Mesothelial cell of epicardium (in vitro differentiated cells): ENCODE measurements at regions not wholly inside any gene's neighbourhood (a gene's known extent, or its start where the extent isn't known, plus 50 kb on each side); places are given as distances from the start of the nearest gene placed in this dataset.
"Not testable (repeated sequence)": the region's sequence is repeated elsewhere in the genome, so short reads cannot be mapped to it uniquely, and the experiment has no call there.

Experiments used
- DNase-seq, 2 experiments: peaks; one replicate each; pipeline ENCODE4 v3.0.0; 2021; ENCODE audit warnings: low spot score in 2 of 2; ENCODE audit not compliant: unreplicated experiment in 2 of 2
- H3K27ac Mint-ChIP-seq: 2 replicates; pipeline ENCODE4 v1.8.0; 2021; ENCODE audit warnings: mixed read lengths
- H3K27me3 Mint-ChIP-seq: 2 replicates; pipeline ENCODE4 v1.8.0; 2021; ENCODE audit warnings: low read depth, mixed read lengths
- H3K36me3 Mint-ChIP-seq: 2 replicates; pipeline ENCODE4 v1.8.0; 2021; ENCODE audit warnings: mixed read lengths
- H3K4me1 Mint-ChIP-seq: 2 replicates; pipeline ENCODE4 v1.8.0; 2021; ENCODE audit warnings: mixed read lengths
- H3K4me3 Mint-ChIP-seq: 2 replicates; pipeline ENCODE4 v1.8.0; 2021; ENCODE audit warnings: mild to moderate bottlenecking, moderate library complexity, mixed read lengths
- H3K9me3 Mint-ChIP-seq: 2 replicates; pipeline ENCODE4 v1.8.0; 2021; ENCODE audit warnings: mixed read lengths
- TF ChIP-seq, protein P1 (sequence below): fragments of 200-600 bp; sonication (generic); IDR thresholded peaks from one replicate; pipeline ENCODE4 v1.5.0; 2021; ENCODE audit warnings: antibody characterized with exemption; ENCODE audit not compliant: unreplicated experiment

DNA sequence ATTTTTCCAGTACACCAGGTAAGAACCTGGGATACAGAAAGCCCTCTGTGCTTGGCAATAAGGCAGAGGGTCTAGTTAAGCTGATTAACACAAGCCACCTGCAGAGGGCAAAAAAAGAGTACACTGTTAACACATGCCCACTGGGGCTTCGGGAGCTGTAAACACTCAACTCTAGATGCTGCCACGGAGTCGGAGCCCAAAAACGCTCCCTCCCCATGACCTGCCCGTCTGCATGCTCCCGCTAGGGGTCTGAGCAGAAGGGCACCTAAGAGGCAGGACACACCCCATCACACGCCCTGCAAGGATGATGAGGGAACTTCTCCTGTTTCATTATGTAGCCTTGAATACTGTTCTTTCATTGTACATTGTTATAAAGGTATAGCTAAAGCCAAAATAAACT is 715.6 kb upstream of the AADAT start:
- Mint-ChIP-seq H3K9me3 (peaks cover 14% of the 10 kb centered on the region), H3K27me3 (no peaks in the 10 kb centered on the region), H3K4me3 (no peak overlapping the region), H3K4me1 (no peaks in the 10 kb centered on the region), H3K36me3 (no peaks in the 10 kb centered on the region), H3K27ac (no peak overlapping the region)
- TF ChIP-seq, protein P1, sequence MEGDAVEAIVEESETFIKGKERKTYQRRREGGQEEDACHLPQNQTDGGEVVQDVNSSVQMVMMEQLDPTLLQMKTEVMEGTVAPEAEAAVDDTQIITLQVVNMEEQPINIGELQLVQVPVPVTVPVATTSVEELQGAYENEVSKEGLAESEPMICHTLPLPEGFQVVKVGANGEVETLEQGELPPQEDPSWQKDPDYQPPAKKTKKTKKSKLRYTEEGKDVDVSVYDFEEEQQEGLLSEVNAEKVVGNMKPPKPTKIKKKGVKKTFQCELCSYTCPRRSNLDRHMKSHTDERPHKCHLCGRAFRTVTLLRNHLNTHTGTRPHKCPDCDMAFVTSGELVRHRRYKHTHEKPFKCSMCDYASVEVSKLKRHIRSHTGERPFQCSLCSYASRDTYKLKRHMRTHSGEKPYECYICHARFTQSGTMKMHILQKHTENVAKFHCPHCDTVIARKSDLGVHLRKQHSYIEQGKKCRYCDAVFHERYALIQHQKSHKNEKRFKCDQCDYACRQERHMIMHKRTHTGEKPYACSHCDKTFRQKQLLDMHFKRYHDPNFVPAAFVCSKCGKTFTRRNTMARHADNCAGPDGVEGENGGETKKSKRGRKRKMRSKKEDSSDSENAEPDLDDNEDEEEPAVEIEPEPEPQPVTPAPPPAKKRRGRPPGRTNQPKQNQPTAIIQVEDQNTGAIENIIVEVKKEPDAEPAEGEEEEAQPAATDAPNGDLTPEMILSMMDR: no peak
- no peak for DNase-seq

DNA sequence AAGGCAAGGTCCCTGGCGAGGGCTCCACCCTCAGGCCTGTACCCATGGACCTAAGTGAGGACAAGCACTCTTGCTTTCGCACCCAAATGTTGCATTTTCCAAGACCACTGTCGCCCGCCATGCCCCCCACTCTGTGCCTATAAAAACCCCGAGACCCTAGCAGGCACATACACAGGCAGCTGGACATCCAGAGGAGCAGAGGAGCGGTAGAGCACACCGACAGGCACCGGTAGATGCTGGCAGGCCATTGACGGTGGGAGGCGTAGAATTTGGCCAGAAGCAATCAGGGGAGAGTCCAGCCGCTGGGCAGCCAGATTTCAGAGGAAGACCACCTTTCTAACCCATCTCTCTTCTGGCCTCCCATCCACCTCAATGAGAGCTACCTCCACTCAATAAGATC is 715.2 kb upstream of the AADAT start:
- TF ChIP-seq, protein P1: no peak
- H3K9me3 Mint-ChIP-seq: peaks cover 12% of the 10 kb centered on the region
- H3K27me3 Mint-ChIP-seq: no peaks in the 10 kb centered on the region
- no peaks in the 10 kb centered on the region for H3K36me3 Mint-ChIP-seq
- no peak overlapping the region for H3K4me3 Mint-ChIP-seq
- no peaks in the 10 kb centered on the region for H3K4me1 Mint-ChIP-seq
- no peak for DNase-seq
- H3K27ac Mint-ChIP-seq: no peak overlapping the region

DNA sequence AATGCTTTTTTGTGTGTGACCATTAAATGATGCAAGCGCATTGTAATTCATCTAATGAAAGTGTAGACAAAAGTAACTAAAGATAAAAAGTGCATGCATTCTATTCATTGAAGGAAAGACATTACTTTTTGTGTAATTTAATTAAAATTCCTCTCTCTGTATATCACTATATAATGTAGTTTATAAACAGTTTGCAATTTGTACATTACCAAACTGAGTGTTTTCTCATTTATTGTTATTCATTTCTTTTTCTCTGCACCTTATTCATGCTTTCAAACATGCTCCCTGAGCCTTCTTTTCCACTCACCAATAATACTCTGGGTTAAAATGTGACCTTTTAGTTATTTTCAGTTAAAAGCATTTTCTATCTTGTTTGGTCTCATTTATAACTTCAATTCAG is 713.7 kb upstream of the AADAT start:
- peak overlapping the region; percentile 5 for H3K27ac Mint-ChIP-seq
- H3K36me3 Mint-ChIP-seq: no peaks in the 10 kb centered on the region
- no peak overlapping the region for H3K4me3 Mint-ChIP-seq
- no peaks in the 10 kb centered on the region for H3K4me1 Mint-ChIP-seq
- H3K9me3 Mint-ChIP-seq: peaks cover 6% of the 10 kb centered on the region
- TF ChIP-seq, protein P1: no peak
- DNase-seq: no peak
- H3K27me3 Mint-ChIP-seq: no peaks in the 10 kb centered on the region

DNA sequence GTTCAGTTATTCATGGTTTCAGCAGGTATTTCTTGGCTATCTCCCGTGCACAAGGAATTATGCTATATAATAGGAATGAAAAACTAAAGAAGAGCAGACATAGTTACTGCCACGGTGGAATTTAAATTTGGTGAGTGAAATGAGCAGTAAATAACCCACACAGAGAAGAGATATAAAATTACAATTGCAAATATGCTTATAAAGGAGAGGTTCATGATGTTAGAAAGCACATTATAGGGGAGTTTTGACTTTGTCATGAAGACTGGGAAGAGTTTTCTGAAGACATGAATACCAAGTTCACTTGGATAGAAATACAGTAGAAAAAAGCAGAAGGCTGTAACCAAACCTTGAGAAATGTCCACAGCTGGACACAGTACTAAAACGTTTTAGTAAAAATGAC is 712.0 kb upstream of the AADAT start:
- Mint-ChIP-seq H3K4me3 (no peak overlapping the region), H3K27ac (no peak overlapping the region), H3K9me3 (no peaks in the 10 kb centered on the region), H3K4me1 (no peaks in the 10 kb centered on the region), H3K27me3 (no peaks in the 10 kb centered on the region), H3K36me3 (no peaks in the 10 kb centered on the region)
- TF ChIP-seq, protein P1: no peak
- no peak for DNase-seq

DNA sequence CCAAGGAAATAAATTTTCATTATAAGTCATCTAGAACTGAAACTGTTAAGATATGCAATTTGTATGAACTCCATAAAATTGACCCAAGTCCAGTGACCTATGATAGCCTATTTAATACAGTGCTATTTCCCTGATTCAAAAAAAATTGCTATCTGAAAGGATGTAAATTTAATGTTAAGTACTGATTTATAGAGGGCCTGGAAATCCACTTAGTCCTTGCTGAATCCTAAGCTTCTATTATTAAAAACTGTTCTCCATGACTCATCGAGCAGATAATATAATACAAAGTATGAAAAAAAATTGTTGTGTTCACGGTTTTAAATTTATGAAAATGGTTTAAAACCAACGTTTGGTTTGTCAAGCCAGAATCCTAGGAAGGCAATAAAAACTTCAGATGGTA is 704.8 kb upstream of the AADAT start:
- H3K9me3 Mint-ChIP-seq: peaks cover 13% of the 10 kb centered on the region
- no peak overlapping the region for H3K4me3 Mint-ChIP-seq
- no peaks in the 10 kb centered on the region for H3K4me1 Mint-ChIP-seq
- no peaks in the 10 kb centered on the region for H3K27me3 Mint-ChIP-seq
- TF ChIP-seq, protein P1: no peak
- no peaks in the 10 kb centered on the region for H3K36me3 Mint-ChIP-seq
- H3K27ac Mint-ChIP-seq: no peak overlapping the region
- no peak for DNase-seq

DNA sequence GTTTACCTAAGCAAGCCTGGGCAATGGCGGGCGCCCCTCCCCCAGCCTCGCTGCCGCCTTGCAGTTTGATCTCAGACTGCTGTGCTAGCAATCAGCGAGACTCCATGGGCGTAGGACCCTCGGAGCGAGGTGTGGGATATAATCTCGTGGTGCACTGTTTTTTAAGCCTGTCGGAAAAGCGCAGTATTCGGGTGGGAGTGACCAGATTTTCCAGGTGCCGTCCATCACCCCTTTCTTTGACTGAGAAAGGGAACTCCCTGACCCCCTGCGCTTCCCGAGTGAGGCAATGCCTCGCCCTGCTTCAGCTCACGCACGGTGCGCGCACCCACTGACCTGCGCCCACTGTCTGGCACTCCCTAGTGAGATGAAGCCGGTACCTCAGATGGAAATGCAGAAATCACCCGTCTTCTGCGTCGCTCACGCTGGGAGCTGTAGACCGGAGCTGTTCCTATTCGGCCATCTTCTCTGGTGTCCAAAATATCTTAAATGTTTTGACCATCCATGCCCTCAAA is 698.8 kb upstream of the AADAT start:
- Mint-ChIP-seq H3K4me3 (peak overlapping the region; percentile 57), H3K9me3 (peaks cover 17% of the 10 kb centered on the region)
- not testable (repeated sequence) for DNase-seq, H3K27ac Mint-ChIP-seq, H3K4me1 Mint-ChIP-seq, H3K36me3 Mint-ChIP-seq, H3K27me3 Mint-ChIP-seq
